Upper lobe of right lung (tissue), 1 donor: ENCODE measurements at regions not wholly inside any gene's neighbourhood (a gene's known extent, or its start where the extent isn't known, plus 50 kb on each side); places are given as distances from the start of the nearest gene placed in this dataset.

Experiments used
- ATAC-seq: fragments of 200-7000 bp; cut with Tn5 transposase; one replicate; pipeline ENCODE4 v1.9.1; 2020; ENCODE audit warnings: mild to moderate bottlenecking, moderate library complexity
- DNase-seq: peaks from one replicate; pipeline ENCODE4 v3.0.0-alpha.2; 2020
- H3K27ac ChIP-seq: fragments of 200-600 bp; one replicate; pipeline ENCODE4 v1.8.0; 2022
- H3K27me3 ChIP-seq: fragments of 200-600 bp; one replicate; pipeline ENCODE4 v1.8.0; 2022; ENCODE audit warnings: mild to moderate bottlenecking
- H3K36me3 ChIP-seq: fragments of 200-600 bp; one replicate; pipeline ENCODE4 v1.8.0; 2022
- H3K4me1 ChIP-seq: fragments of 200-600 bp; one replicate; pipeline ENCODE4 v1.8.0; 2022
- H3K4me3 ChIP-seq: fragments of 200-600 bp; one replicate; pipeline ENCODE4 v1.8.0; 2022; ENCODE audit warnings: mild to moderate bottlenecking
- H3K9me3 ChIP-seq: fragments of 200-600 bp; one replicate; pipeline ENCODE4 v1.8.0; 2022
- intact Hi-C: fragments of 100-400 bp; cut with DNase I; formaldehyde crosslinking; loops from one replicate; pipeline ENCODE4 v1.11.0; 2022
- TF ChIP-seq, protein P1 (sequence below): fragments of 200-600 bp; IDR thresholded peaks from one replicate; pipeline ENCODE4 v1.8.0; 2022; ENCODE audit warnings: antibody characterized with exemption
- donor health status: DM: no; HTN: yes; CAD: no; lungs with severe emphysema.

DNA sequence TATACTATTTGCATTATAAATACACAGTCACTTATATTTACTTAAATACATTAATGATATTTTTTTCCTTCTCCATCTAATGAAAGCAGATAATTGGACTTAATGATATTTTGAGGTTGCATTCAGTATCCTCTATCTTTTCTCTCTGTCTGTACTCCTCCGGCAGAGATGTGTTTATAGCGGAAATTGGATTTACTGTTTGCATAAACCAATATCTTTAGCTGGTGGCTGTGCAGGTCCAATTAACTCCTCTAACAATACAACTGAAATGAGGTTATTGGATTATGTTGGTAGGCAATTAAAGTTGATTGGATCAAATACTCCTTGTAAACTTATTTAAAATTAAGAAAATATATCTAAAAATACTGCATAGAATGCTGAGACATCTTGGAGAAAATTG, 1044.2 kb upstream of the SORCS1 start:
- Histone ChIP-seq H3K27ac (no peak overlapping the region), H3K4me3 (no peak overlapping the region), H3K9me3 (no peaks in the 10 kb centered on the region), H3K4me1 (no peaks in the 10 kb centered on the region), H3K27me3 (no peaks in the 10 kb centered on the region), H3K36me3 (no peaks in the 10 kb centered on the region)
- DNase-seq: no peak
- ATAC-seq: no peak
- TF ChIP-seq, protein P1, sequence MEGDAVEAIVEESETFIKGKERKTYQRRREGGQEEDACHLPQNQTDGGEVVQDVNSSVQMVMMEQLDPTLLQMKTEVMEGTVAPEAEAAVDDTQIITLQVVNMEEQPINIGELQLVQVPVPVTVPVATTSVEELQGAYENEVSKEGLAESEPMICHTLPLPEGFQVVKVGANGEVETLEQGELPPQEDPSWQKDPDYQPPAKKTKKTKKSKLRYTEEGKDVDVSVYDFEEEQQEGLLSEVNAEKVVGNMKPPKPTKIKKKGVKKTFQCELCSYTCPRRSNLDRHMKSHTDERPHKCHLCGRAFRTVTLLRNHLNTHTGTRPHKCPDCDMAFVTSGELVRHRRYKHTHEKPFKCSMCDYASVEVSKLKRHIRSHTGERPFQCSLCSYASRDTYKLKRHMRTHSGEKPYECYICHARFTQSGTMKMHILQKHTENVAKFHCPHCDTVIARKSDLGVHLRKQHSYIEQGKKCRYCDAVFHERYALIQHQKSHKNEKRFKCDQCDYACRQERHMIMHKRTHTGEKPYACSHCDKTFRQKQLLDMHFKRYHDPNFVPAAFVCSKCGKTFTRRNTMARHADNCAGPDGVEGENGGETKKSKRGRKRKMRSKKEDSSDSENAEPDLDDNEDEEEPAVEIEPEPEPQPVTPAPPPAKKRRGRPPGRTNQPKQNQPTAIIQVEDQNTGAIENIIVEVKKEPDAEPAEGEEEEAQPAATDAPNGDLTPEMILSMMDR: no peak
- intact Hi-C loops: no loop called here

DNA sequence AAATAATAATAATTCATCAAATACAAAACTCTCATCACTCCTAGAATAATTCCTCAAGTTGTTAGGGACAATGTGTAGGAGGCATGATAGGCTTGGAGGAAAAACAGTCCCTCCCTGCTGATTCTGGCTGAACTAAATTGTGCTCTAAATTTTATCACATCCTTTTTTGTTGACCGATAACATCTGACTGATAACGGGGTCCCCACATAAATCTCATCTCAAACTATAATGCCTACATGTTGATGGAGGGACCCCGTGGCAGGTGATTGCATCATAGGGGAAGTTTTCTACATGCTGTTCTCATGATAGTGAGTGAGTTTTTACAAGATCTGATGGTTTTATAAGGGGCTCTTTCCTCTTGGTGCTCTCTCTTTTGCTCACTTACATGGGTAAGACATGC, 1043.5 kb upstream of the SORCS1 start:
- no peak for ATAC-seq
- no peaks in the 10 kb centered on the region for H3K36me3 ChIP-seq
- H3K4me3 ChIP-seq: no peak overlapping the region
- H3K27ac ChIP-seq: no peak overlapping the region
- intact Hi-C loops: no loop called here
- no peak for DNase-seq
- H3K4me1 ChIP-seq: no peaks in the 10 kb centered on the region
- TF ChIP-seq, protein P1: no peak
- no peaks in the 10 kb centered on the region for H3K9me3 ChIP-seq
- no peaks in the 10 kb centered on the region for H3K27me3 ChIP-seq

DNA sequence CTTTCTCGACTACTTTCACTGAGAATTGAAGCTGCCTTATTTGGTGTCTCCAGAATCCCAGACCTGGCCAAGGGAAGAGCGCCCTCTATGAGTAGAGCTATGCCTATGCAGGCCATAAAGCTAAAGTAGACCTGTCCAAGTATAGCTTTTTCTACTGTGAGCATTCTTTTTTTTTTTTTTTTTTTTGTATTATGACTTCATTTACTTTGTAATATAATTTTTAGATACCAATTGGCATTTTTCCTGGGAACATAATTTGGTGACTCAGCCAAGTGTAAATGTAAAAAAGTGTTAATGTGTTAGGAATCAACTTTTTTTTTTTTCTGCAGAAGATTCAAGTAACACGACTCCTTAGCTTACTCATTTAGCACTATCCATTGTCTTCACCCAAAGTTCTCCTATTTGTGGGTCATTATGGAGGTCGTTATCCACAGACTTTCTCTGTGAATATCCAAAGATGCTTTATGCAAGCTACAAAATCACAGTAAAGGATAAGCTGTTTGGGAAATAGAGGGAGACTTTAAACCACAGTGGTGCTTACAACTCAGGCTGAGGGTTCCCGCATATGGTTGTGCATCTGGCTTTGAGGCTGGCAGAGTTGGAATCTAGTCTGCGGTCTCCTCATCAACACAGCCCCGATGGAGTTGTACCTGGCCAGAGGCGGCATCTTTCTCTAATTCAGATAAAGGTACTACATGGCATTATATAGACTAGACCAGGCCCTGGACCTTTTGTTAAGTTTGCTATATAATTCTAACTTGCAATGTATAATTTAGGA, 1040.2 kb upstream of the SORCS1 start:
- TF ChIP-seq, protein P1: peak; percentile 58
- peak; percentile 70 for ATAC-seq
- no peak overlapping the region for H3K4me3 ChIP-seq
- H3K27me3 ChIP-seq: no peaks in the 10 kb centered on the region
- no peaks in the 10 kb centered on the region for H3K9me3 ChIP-seq
- no peaks in the 10 kb centered on the region for H3K4me1 ChIP-seq
- intact Hi-C loops: no loop called here
- no peak overlapping the region for H3K27ac ChIP-seq
- DNase-seq: no peak
- no peaks in the 10 kb centered on the region for H3K36me3 ChIP-seq

DNA sequence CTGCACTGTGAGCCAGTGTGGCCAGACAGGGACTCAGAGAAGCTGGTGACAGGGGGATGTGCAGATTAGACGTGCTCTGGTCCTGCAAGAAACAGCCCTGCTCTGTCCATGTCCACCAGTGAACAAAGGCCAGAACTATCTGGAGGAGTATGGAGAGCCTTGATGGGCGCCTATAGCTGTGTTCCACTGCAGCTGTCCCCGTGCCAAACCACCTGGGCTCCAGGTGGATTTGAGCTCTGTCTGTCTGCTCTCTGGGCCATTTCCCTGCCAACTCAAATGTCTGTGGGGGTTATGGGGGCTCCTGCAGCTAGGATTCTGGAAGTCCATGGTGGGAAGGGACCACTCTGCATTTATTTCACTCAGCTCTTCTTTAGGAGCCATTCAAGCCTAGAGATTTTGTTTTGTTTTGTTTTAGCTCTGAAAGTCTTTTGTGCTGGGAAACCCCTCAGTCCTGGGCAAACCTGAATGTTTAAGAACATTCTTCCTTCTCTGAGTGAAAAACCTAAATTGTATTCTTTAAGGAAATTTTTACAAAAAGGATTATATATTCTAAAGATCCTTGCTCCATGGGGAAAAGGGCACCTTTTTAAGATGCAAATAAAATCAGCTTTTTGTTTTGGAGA, 1039.5 kb upstream of the SORCS1 start:
- Histone ChIP-seq H3K27ac (no peak overlapping the region), H3K9me3 (no peaks in the 10 kb centered on the region), H3K4me1 (no peaks in the 10 kb centered on the region), H3K27me3 (no peaks in the 10 kb centered on the region), H3K4me3 (no peak overlapping the region), H3K36me3 (no peaks in the 10 kb centered on the region)
- ATAC-seq (no peak), DNase-seq (no peak)
- intact Hi-C loops: no loop called here
- TF ChIP-seq, protein P1: no peak

DNA sequence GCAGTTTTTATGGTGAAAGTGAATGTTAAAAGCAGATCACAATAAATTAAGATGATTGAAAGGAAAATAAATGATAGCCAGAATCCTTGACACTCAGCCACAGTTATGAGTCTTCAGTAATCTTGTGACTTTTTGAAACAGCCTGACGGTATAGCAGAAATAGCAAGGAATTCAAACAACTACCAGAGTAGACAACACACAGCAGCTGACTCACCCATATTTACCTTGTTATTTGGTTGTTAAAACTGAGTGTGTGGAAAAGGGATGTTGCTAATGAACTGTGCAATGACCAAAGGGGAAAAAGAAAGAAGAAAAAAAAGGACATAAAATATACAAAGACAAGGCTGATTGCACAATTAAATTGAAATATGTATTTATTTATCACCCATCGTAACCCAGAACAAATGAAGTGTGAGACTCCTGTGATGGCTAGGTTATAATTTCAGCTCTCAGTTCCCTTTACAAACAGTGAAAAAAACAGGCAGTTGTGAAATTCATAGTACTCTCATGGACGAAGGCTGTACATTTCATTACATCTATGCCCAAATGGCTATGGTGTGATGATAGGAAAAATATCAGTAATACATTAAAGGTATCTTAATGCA, 1023.0 kb upstream of the SORCS1 start:
- H3K27me3 ChIP-seq: no peaks in the 10 kb centered on the region

More for the DNA sequence above, 1023.0 kb upstream of the SORCS1 start:
- Histone ChIP-seq H3K4me3 (no peak overlapping the region), H3K27ac (no peak overlapping the region), H3K36me3 (no peaks in the 10 kb centered on the region), H3K9me3 (no peaks in the 10 kb centered on the region), H3K4me1 (no peaks in the 10 kb centered on the region)
- DNase-seq (no peak), ATAC-seq (no peak)
- intact Hi-C loops: no loop called here
- TF ChIP-seq, protein P1: no peak
